ENCODE measurements at regions not wholly inside any gene's neighbourhood (a gene's known extent, or its start where the extent isn't known, plus 50 kb on each side); places are given as distances from the start of the nearest gene placed in this dataset.

DNA sequence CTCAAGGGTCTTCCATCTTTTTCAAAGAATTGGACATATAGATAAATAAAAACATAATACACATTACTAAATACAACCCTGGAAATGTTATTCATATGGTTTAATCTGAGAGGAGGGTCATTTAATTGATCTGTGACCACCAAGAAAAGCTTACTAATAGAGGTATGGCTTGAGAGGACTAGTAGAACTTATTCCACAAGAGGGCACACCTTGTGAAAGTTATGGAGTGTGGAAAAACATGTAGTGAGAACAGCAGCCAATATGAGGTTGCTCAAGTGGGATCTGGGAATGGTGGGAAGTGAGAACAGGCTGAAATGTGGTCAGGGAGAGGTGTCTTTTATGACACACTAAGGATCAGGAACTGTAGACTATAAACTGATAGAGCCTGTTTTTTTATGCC lies 973.5 kb upstream of the B3GALT2 start (continued):
- TF ChIP-seq, protein P1, sequence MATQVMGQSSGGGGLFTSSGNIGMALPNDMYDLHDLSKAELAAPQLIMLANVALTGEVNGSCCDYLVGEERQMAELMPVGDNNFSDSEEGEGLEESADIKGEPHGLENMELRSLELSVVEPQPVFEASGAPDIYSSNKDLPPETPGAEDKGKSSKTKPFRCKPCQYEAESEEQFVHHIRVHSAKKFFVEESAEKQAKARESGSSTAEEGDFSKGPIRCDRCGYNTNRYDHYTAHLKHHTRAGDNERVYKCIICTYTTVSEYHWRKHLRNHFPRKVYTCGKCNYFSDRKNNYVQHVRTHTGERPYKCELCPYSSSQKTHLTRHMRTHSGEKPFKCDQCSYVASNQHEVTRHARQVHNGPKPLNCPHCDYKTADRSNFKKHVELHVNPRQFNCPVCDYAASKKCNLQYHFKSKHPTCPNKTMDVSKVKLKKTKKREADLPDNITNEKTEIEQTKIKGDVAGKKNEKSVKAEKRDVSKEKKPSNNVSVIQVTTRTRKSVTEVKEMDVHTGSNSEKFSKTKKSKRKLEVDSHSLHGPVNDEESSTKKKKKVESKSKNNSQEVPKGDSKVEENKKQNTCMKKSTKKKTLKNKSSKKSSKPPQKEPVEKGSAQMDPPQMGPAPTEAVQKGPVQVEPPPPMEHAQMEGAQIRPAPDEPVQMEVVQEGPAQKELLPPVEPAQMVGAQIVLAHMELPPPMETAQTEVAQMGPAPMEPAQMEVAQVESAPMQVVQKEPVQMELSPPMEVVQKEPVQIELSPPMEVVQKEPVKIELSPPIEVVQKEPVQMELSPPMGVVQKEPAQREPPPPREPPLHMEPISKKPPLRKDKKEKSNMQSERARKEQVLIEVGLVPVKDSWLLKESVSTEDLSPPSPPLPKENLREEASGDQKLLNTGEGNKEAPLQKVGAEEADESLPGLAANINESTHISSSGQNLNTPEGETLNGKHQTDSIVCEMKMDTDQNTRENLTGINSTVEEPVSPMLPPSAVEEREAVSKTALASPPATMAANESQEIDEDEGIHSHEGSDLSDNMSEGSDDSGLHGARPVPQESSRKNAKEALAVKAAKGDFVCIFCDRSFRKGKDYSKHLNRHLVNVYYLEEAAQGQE (IDR thresholded peaks at IDR 0.05; ENCODE audit: low read depth), result no peak
- TF ChIP-seq CEBPB (IDR thresholded peaks at IDR 0.05; ENCODE audit: low read depth) (no peak), RAD21 (IDR thresholded peaks at IDR 0.05; ENCODE audit: low read depth) (peak; percentile 35; the same call in 1 of the 2 replicates)

DNA sequence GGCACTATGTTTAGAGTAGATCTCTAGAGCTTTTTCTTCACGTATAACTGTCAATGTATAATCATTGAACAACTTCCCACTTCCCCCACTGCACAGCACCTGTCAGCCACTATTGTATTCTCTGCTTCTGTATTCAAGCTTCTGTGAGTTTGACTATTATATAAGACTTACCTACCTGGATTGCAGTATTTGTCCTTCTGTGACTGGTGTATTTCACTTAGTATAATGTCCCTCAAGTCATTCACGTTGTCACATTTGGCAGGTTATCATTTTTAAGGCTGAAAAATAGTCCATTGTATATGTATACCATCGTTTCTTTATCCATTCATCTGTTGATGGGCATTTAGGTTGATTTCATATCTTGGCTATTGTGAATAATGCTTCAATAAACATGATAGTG lies 969.5 kb upstream of the B3GALT2 start:
- no TSS peak for BruUV-seq (replicated peaks)
- RAD21 ChIA-PET (ENCODE audit: low non-redundant PET in 1 of 2, low total read pairs in 2 of 2, uncharacterized antibody in 2 of 2, unreplicated experiment in 2 of 2), result no interaction called here

More for the DNA sequence above, 969.5 kb upstream of the B3GALT2 start:
- ChIA-PET CTCF (no interaction called here), POLR2A (no interaction called here)
- Histone ChIP-seq H3K79me2 (ENCODE audit: insufficient read depth, low read length) (no peaks in the 10 kb centered on the region), H4K20me1 (ENCODE audit: insufficient read depth) (no peaks in the 10 kb centered on the region), H3K36me3 (ENCODE audit: control insufficient read depth in 1 of 2, insufficient read depth in 2 of 2, low read length in 2 of 2) (no peaks in the 10 kb centered on the region), H3K9me3 (ENCODE audit: control insufficient read depth in 1 of 2, insufficient read depth in 1 of 2, low read depth in 1 of 2, low read length in 2 of 2) (no peaks in the 10 kb centered on the region), H3K4me1 (ENCODE audit: control insufficient read depth in 1 of 2, insufficient read depth in 2 of 2, low read length in 2 of 2) (no peaks in the 10 kb centered on the region), H3K27me3 (ENCODE audit: insufficient read depth, low read length) (no peaks in the 10 kb centered on the region), H2AFZ (ENCODE audit: low read depth, low read length, poor library complexity, severe bottlenecking) (no peak overlapping the region), H3K4me2 (ENCODE audit: low read length) (no peak overlapping the region), H3K9me2 (ENCODE audit: insufficient read depth) (no peaks in the 10 kb centered on the region), H3K9ac (ENCODE audit: low read length) (no peak overlapping the region), H3K27ac (ENCODE audit: low read depth, low read length) (no peak overlapping the region), H3K4me3 (replicated peaks in 1 of 2; ENCODE audit: low read depth in 1 of 2, low read length in 2 of 2) (no peak overlapping the region)
- ATAC-seq (no peak), DNase-seq (ENCODE audit: low read depth, low spot score) (no peak)
- intact Hi-C loops (cut with micrococcal nuclease), result loop anchor here (5.0 kb wide), 1 partner anchor 49 kb away; no protein-coding TSS in a partner anchor
- TF ChIP-seq EGR1 (IDR thresholded peaks at IDR 0.05; ENCODE audit: low read depth) (no peak), POLR2AphosphoS5 (IDR thresholded peaks at IDR 0.05; ENCODE audit: low read depth, low read length) (no peak), EZH2phosphoT487 (IDR thresholded peaks at IDR 0.05; ENCODE audit: borderline replicate concordance) (no peak), ELF1 (IDR thresholded peaks at IDR 0.05; ENCODE audit: borderline replicate concordance, low read depth) (no peak), SIN3A (IDR thresholded peaks at IDR 0.05; ENCODE audit: low read depth) (no peak), CBX3 (IDR thresholded peaks at IDR 0.05; ENCODE audit: low read depth) (no peak), SP1 (IDR thresholded peaks at IDR 0.05; ENCODE audit: low read depth) (no peak), YY1 (IDR thresholded peaks at IDR 0.05; ENCODE audit: extremely low read depth, insufficient replicate concordance, low read depth, low read length) (no peak), CEBPB (IDR thresholded peaks at IDR 0.05; ENCODE audit: low read depth) (no peak), ZFX (IDR thresholded peaks at IDR 0.05) (no peak), POLR2A (IDR thresholded peaks at IDR 0.05; ENCODE audit: borderline replicate concordance, extremely low read depth, insufficient read depth, insufficient read length) (no peak)
- TF ChIP-seq, protein P1 (IDR thresholded peaks at IDR 0.05; ENCODE audit: low read depth), result no peak
- TF ChIP-seq, protein P2, sequence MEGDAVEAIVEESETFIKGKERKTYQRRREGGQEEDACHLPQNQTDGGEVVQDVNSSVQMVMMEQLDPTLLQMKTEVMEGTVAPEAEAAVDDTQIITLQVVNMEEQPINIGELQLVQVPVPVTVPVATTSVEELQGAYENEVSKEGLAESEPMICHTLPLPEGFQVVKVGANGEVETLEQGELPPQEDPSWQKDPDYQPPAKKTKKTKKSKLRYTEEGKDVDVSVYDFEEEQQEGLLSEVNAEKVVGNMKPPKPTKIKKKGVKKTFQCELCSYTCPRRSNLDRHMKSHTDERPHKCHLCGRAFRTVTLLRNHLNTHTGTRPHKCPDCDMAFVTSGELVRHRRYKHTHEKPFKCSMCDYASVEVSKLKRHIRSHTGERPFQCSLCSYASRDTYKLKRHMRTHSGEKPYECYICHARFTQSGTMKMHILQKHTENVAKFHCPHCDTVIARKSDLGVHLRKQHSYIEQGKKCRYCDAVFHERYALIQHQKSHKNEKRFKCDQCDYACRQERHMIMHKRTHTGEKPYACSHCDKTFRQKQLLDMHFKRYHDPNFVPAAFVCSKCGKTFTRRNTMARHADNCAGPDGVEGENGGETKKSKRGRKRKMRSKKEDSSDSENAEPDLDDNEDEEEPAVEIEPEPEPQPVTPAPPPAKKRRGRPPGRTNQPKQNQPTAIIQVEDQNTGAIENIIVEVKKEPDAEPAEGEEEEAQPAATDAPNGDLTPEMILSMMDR (IDR thresholded peaks at IDR 0.05 in 2 of 3, conservative IDR thresholded peaks at IDR 0.05 in 1 of 3; ENCODE audit: borderline replicate concordance in 1 of 3, insufficient read depth in 1 of 3, low read depth in 2 of 3, low read length in 2 of 3), result no peak

Data from HCT116 (cell line).